HFF-Myc (cell line): ENCODE measurements at regions not wholly inside any gene's neighbourhood (a gene's known extent, or its start where the extent isn't known, plus 50 kb on each side); places are given as distances from the start of the nearest gene placed in this dataset.

Experiments
- DNase-seq: peaks from one replicate; pipeline ENCODE4 v3.0.0-alpha.2; 2011; ENCODE audit warnings: low read depth; ENCODE audit errors: extremely low read depth
- H3K4me3 ChIP-seq: replicated peaks from 2 replicates; pipeline ENCODE4 v1.5.1; 2011; ENCODE audit warnings: low read depth, mild to moderate bottlenecking, control low read depth, low read length
- CTCF ChIP-seq: IDR thresholded peaks from 2 replicates; pipeline ENCODE4 v1.5.1; 2012; ENCODE audit warnings: mild to moderate bottlenecking, low read depth, low read length, control low read depth; ENCODE audit errors: missing control alignments

- no peak for TF ChIP-seq CTCF
- DNase-seq = no peak
- H3K4me3 ChIP-seq = no peak overlapping the region
Measured at GRCh38 chr5:135189024-135189423, 155.0 kb upstream of the PITX1 start.

DNA sequence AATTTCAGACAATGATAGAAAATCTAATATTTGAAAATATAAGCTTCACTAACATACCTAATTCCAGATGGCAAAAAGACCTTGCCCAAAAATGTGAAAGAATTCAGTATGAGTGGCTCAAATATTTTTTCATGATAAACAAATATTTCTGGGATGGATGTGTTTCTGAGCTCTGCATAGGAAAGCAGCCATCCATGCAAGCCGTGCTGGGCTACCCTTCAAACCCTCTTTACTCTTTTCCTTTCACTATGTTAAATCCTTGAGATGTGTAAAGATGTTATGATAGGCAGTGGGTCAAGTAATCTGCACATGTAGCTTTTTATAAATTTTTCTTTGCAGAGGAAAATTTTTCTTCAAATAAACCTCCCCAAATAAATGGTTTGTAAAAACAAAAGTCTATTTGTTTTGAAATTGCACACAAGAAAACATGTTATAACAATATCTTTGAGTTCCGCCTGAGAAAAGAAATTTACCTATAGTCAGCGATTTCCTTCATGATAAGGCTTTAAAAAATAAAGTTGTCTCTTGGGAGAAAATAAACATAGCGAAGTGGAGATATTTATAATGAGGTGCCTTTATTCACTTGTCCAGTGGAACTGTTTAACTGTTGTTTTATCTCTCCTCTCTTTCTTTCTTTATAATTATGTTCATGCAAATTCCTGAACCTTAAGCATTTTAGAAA, 154.3 kb upstream of the PITX1 start:
- TF ChIP-seq CTCF = no peak
- DNase-seq = no peak
- H3K4me3 ChIP-seq = no peak overlapping the region

DNA sequence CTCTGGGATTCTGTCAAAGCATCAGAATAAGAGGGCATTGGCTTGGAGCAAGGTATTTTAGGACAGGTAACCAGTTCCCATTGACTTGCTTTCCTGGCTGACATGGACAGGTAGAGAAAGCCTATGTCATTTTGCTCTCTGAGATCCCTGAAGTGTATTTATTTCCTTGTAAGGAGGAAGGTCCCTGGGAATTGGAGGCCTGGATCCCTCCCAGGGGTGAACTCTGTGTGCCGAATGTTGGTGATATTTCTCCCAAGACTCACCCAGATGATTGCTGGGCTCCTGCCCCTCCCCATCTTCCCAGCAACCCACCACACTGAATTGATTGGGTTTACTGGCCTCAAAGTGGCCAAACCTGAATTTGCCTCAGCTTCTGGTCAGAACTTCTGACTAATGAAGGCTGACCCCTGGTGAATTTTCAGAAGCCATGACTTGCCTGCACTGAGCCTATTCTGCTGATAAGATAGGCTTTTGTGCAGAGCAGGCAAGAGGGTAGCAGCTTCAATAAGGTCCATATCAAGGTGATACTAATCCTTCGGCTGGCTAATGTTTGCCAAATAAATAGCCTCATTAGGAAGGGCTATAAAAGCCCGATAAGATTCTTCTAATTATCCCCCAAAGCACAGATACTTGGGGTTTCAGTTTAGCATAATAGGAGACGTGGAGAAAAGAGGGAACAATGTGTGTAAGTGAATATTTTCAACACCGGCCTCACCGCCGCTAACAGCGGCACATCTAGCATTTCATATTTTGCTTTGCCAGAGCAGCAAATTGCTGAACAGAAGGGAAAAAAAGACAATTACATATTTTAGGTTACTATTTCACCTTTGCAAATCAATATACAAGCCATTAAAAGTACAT, 152.9 kb upstream of the PITX1 start:
- DNase-seq = no peak

DNA sequence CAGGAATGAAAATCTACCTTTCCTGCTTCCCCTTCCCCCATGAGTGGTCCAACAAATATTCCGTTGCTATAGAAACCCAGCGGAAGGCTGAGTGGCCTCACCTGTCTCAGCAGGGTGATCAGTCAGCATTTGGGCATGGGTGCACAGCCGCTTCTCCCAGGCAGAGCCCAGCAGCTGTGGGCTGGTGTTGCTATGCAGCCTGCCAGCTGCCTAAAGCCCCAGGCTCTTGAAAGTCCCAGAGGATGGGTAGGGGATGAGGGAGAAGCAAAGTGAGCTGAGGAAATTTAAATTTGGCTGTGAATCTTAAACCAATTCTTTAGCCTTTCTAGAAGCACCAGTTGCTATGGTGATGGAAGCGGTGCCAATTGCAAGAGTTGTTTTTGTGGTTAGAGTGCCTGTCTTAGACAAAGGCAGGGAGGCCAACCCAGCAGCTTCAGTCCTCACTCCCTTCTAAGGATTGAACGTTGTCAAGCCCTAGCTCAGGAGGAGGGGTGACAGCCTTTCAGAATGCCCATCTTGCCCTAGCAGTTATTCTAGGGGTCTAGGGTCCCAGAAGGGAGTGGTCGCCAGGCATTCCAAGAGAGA, 151.5 kb upstream of the PITX1 start:
- no peak for TF ChIP-seq CTCF
- DNase-seq = no peak
- H3K4me3 ChIP-seq = no peak overlapping the region

More for the DNA sequence above, 152.9 kb upstream of the PITX1 start:
- H3K4me3 ChIP-seq = no peak overlapping the region
- TF ChIP-seq CTCF = no peak

DNA sequence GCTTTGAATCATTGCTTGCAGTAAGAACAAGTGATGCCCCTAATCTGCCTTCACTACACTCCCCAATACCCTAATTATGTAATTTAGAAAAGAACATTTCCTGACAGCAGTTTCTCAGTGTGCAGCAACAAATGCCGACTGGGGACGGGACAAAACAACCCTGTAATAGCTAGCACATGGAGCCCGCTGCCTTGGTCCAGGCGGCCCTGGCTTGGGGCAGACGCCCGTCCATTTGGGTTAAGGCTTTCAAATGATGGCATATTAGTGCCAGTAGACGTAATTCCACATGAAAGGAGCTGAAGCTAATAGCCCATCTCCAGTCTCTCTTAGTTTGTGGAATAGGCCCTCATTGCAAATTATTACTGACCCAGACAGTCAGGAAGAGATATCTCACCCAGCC, 150.6 kb upstream of the PITX1 start:
- no peak for TF ChIP-seq CTCF
- DNase-seq = no peak
- no peak overlapping the region for H3K4me3 ChIP-seq

- DNase-seq = no peak
- TF ChIP-seq CTCF = no peak
- no peak overlapping the region for H3K4me3 ChIP-seq
Measured at GRCh38 chr5:135183464-135183863, 149.4 kb upstream of the PITX1 start.
